ENCODE measurements at regions not wholly inside any gene's neighbourhood (a gene's known extent, or its start where the extent isn't known, plus 50 kb on each side); places are given as distances from the start of the nearest gene placed in this dataset.

- H3K4me3 ChIP-seq (ENCODE audit: low read depth, low read length): no peak overlapping the region
- TF ChIP-seq, protein P1, sequence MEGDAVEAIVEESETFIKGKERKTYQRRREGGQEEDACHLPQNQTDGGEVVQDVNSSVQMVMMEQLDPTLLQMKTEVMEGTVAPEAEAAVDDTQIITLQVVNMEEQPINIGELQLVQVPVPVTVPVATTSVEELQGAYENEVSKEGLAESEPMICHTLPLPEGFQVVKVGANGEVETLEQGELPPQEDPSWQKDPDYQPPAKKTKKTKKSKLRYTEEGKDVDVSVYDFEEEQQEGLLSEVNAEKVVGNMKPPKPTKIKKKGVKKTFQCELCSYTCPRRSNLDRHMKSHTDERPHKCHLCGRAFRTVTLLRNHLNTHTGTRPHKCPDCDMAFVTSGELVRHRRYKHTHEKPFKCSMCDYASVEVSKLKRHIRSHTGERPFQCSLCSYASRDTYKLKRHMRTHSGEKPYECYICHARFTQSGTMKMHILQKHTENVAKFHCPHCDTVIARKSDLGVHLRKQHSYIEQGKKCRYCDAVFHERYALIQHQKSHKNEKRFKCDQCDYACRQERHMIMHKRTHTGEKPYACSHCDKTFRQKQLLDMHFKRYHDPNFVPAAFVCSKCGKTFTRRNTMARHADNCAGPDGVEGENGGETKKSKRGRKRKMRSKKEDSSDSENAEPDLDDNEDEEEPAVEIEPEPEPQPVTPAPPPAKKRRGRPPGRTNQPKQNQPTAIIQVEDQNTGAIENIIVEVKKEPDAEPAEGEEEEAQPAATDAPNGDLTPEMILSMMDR (IDR thresholded peaks at IDR 0.05; ENCODE audit: low read depth, low read length): no peak
Measured at GRCh38 chr6:129954749-129955431, 63.5 kb upstream of the L3MBTL3 start.

DNA sequence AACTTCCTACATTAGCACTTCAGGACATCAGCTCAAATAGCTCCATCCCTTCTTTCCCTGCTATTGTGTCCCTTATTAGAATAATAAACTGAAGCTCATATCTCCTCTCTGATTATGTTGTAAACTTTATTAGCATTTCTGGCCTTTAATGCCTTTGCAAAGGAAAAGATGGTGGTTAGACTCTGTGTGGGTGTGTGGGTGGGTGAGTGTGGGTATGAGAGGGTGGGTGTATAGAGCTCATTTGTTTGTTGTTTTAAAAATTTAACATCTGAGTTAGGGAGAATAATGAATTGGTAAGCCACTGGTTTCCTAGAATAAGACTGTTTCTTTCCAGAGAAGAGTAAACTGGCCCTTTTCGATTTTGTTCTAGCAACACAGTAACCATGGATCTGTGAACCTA, 70.6 kb upstream of the L3MBTL3 start:
- TF ChIP-seq, protein P1 (IDR thresholded peaks at IDR 0.05; ENCODE audit: low read depth, low read length): no peak
- no peak overlapping the region for H3K4me3 ChIP-seq (ENCODE audit: low read depth, low read length)

- H3K4me3 ChIP-seq (ENCODE audit: low read depth, low read length): no peak overlapping the region
- TF ChIP-seq, protein P1 (IDR thresholded peaks at IDR 0.05; ENCODE audit: low read depth, low read length): no peak
Measured at GRCh38 chr6:129946439-129947140, 71.8 kb upstream of the L3MBTL3 start.

DNA sequence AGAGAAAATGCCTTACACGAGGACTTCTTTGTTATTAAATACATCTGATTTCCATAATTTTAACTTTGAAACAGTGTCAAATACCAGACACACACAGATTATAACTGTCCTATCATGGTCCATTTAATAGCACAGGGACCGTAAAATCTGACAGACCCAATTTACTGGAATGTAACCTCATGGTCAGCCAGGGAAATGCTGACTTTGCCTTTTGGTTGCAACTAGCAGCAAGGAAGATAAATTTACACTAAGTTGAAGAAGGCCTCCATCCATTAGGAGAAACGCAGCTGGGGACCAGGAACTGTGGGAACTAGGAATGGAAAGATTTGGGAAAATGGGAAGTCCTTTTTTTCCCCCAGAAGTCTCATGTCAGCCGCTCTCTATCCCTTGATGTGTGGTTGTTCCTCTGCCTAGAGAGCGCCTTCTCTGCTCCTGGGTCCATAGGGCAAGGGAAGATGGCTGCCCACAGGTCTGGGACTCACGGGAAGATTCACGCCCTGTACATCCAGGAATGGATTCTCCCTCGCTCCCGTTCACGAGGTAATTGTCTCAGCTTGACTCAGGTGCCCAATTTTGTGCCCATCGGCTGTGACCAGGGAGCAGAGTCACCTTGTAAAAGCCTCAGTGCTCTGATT, 74.6 kb upstream of the L3MBTL3 start:
- TF ChIP-seq, protein P1 (IDR thresholded peaks at IDR 0.05; ENCODE audit: low read depth, low read length): no peak
- no peak overlapping the region for H3K4me3 ChIP-seq (ENCODE audit: low read depth, low read length)

DNA sequence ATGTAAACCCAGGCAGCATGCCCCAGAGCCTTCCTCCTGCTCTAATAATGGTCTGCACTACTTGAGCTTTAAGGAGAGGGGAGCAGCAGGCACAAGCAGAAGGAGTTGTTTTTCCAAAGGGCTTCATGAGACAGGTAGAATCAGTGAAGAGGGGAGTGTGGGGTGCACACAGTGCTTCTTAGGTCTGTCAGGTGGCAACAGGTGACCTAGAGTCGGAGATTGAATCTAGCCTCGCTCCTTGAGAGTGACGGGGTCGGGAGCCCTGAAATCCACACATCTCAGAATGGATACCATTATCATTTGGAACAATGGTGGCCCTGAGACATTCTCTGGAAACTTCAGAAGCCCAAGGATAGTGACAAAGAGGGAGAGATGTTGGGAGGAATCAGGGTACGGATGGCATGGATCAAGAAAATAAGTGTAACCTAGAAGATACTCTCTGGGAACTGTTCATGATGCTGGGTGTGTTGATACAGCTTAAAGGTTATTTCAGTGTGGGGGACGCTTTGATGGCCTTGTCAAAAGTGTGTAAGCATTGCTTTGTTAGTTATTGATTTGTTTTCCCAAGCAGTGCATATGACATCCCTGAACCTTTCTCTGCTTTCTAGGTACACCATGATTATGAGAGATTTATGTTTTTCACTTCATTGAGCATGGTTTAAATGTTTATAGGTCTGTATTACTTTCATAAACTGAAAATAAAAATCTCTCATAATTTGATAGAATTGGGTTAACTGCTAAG, 77.8 kb upstream of the L3MBTL3 start:
- TF ChIP-seq, protein P1 (IDR thresholded peaks at IDR 0.05; ENCODE audit: low read depth, low read length): no peak
- no peak overlapping the region for H3K4me3 ChIP-seq (ENCODE audit: low read depth, low read length)

DNA sequence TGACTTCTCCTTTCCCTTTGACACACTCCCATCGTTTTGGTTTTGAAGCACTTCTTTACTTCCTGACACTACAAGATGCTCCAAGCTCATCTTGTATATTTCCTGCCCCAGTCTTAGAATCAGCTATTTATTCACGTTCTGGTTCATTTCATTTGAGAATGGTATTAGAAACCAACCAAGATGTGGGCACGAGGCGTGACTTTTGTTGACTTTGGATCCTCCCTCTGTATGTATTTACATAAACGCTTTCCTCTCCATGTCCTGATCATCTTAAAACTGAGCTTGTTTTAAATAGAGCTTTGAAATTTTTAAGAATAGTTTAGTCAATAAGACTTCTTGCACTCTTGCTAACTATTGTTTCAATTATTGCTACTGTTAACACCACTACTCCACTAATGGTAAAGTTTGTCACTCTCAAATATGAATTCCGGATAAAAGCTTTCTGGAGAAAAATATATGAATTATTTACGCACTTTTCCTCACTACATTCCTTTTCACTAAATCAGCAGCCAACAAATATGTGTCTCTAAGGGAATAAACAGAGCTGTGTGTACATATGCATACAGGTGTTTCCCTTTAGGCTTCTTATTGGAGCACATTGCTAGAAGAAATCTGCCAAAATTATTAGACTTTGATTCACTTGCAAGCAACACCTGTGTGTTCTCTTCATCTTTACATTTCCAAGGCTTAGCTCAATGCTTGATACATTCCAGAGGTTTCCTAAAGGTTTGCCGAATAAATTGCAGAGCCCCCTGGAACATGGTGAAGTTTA, 77.3 kb upstream of the TMEM244 start:
- no peak overlapping the region for H3K4me3 ChIP-seq (ENCODE audit: low read depth, low read length)
- TF ChIP-seq, protein P1 (IDR thresholded peaks at IDR 0.05; ENCODE audit: low read depth, low read length): no peak
